IPS-20b (cell line): ENCODE measurements at regions not wholly inside any gene's neighbourhood (a gene's known extent, or its start where the extent isn't known, plus 50 kb on each side); places are given as distances from the start of the nearest gene placed in this dataset.

Experiments
- H3K27ac ChIP-seq: one replicate; pipeline ENCODE4 v1.5.1; 2013; ENCODE audit warnings: low read length
- H3K27me3 ChIP-seq: 2 replicates; pipeline ENCODE4 v1.6.1; 2013; ENCODE audit warnings: mild to moderate bottlenecking, low read length, inconsistent platforms; ENCODE audit not compliant: insufficient read depth
- H3K36me3 ChIP-seq: 2 replicates; pipeline ENCODE4 v1.6.1; 2013; ENCODE audit warnings: low read depth, mild to moderate bottlenecking, inconsistent platforms, low read length, moderate library complexity; ENCODE audit not compliant: insufficient read depth
- H3K4me1 ChIP-seq: 2 replicates; pipeline ENCODE4 v1.6.1; 2013; ENCODE audit warnings: mild to moderate bottlenecking, control low read depth, inconsistent platforms, low read length, moderate library complexity; ENCODE audit not compliant: insufficient read depth
- H3K4me3 ChIP-seq: 2 replicates; pipeline ENCODE4 v1.5.1; 2013; ENCODE audit warnings: mild to moderate bottlenecking, low read length, inconsistent platforms
- H3K9ac ChIP-seq: 2 replicates; pipeline ENCODE4 v1.6.1; 2013; ENCODE audit warnings: low read depth, mild to moderate bottlenecking, inconsistent platforms, low read length, moderate library complexity
- H3K9me3 ChIP-seq: 2 replicates; pipeline ENCODE4 v1.6.1; 2013; ENCODE audit warnings: mild to moderate bottlenecking, low read depth, low read length, inconsistent platforms; ENCODE audit not compliant: insufficient read depth

DNA sequence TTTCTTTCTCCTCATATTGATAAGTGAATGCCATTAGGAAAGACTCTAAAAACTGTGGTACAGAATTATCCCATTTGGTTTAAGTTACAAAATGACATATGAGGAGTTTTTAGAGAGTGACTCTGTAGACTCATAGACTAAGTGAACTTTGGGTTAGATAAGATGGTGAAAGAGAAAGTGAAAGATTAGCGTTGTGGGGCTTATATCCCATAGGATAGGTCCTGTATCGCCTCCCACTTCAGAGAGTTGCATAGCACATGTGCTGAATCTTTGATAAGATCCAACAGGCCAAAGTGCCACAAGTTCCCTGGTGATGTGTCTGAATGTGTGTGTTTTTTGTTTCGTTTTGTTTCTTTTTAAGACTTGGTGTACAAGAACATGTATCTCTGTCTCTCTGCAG lies 666.9 kb downstream of the MECOM start:
- Histone ChIP-seq H3K27ac (no peak overlapping the region), H3K4me1 (peaks cover 9% of the 10 kb centered on the region; the same call in 1 of the 2 replicates), H3K9me3 (no peaks in the 10 kb centered on the region), H3K4me3 (no peak overlapping the region), H3K9ac (no peak overlapping the region), H3K27me3 (no peaks in the 10 kb centered on the region), H3K36me3 (no peaks in the 10 kb centered on the region)

DNA sequence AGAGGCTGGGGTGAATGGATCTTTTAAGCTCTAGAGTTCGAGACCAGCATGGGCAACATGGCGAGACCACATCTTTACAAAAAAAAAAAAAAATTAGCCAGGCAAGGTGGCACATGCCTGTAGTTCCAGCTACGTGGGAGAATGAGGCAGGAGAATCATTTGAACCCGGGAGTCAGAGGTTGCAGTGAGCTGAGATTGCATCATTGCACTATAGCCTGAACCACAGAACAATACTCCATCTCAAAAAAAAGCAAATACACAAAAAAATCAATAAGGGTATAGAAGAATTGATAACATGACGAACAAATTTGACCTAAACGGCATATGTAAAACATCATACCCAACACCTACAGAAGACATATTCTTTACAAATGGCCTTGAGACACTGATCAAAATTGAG lies 668.4 kb downstream of the MECOM start:
- no peaks in the 10 kb centered on the region for H3K36me3 ChIP-seq

DNA sequence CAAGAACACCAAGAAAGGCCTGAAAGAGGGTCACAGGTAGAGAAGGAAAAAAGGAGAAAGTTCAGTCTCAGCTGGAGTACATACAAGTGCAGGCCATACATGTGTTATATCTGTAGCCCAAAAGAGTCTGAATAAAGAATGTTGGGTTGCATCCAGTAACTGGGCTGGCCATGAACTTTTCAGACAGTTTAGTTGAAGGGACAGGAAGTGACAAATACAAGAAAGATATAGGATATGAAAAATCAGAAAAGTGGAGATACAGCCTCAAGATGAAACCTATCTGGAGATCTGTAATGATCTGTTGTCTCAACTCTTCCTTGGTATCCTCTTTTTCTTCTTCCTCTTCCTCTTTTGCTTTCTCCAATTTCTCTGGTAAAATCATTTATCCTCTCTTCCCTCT lies 671.7 kb downstream of the MECOM start:
- Histone ChIP-seq H3K9me3 (no peaks in the 10 kb centered on the region), H3K27ac (no peak overlapping the region), H3K4me3 (no peak overlapping the region), H3K9ac (no peak overlapping the region), H3K27me3 (no peaks in the 10 kb centered on the region), H3K36me3 (no peaks in the 10 kb centered on the region), H3K4me1 (0 out of 2 replicates have a peak, but pooled peaks cover 5% of the 10 kb centered on the region)

More for the DNA sequence above, 668.4 kb downstream of the MECOM start:
- H3K9me3 ChIP-seq, result no peaks in the 10 kb centered on the region
- H3K27me3 ChIP-seq, result no peaks in the 10 kb centered on the region
- H3K27ac ChIP-seq, result no peak overlapping the region
- H3K9ac ChIP-seq, result no peak overlapping the region
- H3K4me3 ChIP-seq, result no peak overlapping the region
- H3K4me1 ChIP-seq, result 0 out of 2 replicates have a peak, but pooled peaks cover 6% of the 10 kb centered on the region

DNA sequence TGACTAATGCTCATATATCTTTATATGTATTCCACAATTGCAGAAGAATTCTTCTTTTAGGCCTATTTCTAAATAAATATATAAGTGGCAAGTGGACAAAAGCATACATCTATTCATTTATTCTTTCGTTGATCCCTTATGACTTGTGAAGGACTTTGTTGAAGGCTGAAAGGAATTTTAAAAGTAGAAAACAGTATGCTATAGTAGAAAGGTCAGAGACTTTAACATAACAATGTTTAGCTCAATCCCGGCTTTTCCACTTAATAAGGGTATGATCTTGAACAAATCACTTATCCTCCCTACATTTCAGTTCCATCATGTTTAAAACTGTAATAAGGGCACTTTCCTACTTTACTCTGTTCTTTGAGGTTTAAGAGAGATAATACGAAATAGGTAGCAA lies 672.9 kb downstream of the MECOM start:
- no peaks in the 10 kb centered on the region for H3K36me3 ChIP-seq
- no peak overlapping the region for H3K27ac ChIP-seq
- no peak overlapping the region for H3K9ac ChIP-seq
- 0 out of 2 replicates have a peak, but pooled peaks cover 5% of the 10 kb centered on the region for H3K4me1 ChIP-seq
- H3K9me3 ChIP-seq, result no peaks in the 10 kb centered on the region
- H3K27me3 ChIP-seq, result no peaks in the 10 kb centered on the region
- H3K4me3 ChIP-seq, result no peak overlapping the region

DNA sequence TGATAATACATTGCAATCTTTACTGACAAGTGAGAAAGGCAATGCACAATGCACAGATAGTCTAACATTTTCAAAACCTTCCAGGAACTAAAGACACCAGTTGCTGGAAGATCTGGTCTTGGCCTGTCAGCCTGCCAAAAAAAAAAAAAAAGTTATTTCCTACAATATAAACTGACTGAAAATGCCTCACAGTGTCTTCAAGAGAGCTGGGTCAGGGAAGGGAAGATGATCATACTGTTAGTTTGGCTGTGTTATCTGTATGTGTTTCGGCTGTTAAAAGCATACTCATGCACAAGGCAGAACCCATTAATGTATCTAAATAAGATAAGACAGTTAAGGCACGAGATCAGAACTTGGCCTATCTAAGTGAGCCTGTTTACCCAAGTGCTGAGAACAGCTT lies 673.4 kb downstream of the MECOM start:
- Histone ChIP-seq H3K9ac (no peak overlapping the region), H3K9me3 (no peaks in the 10 kb centered on the region), H3K4me3 (no peak overlapping the region), H3K4me1 (0 out of 2 replicates have a peak, but pooled peaks cover 5% of the 10 kb centered on the region), H3K36me3 (no peaks in the 10 kb centered on the region), H3K27ac (no peak overlapping the region), H3K27me3 (no peaks in the 10 kb centered on the region)

DNA sequence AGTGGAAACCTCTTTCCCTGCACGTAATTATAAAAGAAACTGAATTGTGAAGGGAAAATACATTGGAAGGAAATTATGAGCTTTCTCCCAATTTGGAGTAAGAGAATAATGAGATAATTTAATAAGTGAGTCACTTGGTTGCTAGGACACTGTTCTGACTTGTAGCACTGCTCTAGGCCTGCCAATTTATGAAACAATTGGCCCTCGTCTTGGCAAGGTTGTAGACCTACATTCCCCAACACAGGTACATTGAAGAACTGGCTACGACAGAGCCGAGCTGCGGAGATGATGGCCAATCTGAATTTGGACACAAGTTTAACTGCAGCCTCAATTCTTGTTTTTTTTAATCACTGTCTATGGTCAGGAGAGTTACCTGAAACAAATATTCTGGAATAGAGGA lies 674.1 kb downstream of the MECOM start:
- 0 out of 2 replicates have a peak, but pooled peaks cover 5% of the 10 kb centered on the region for H3K4me1 ChIP-seq
- no peaks in the 10 kb centered on the region for H3K9me3 ChIP-seq
- H3K27ac ChIP-seq, result no peak overlapping the region
- no peak overlapping the region for H3K9ac ChIP-seq
- no peaks in the 10 kb centered on the region for H3K27me3 ChIP-seq
- H3K36me3 ChIP-seq, result no peaks in the 10 kb centered on the region
- no peak overlapping the region for H3K4me3 ChIP-seq

DNA sequence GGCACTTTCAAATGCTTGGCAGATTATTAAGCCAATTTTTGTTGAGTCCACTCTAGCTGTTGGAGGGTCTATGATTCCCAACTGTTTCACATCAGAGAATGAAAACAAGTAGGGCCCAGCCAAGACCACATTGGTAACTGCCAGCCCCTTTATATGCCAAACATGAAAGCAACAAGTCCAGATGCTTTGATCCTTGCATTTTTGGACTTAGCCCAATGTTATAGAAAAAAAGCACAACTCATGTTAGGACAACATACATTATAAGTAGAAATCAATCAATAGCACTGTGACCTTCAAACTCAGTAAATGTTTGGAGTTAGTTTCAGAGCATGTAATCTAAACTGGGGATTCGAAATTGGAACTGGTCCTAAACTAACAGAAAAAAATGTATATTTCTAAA lies 674.7 kb downstream of the MECOM start:
- H3K27ac ChIP-seq, result no peak overlapping the region
- no peak overlapping the region for H3K4me3 ChIP-seq
- H3K36me3 ChIP-seq, result no peaks in the 10 kb centered on the region
- 0 out of 2 replicates have a peak, but pooled peaks cover 5% of the 10 kb centered on the region for H3K4me1 ChIP-seq
- no peaks in the 10 kb centered on the region for H3K27me3 ChIP-seq
- no peak overlapping the region for H3K9ac ChIP-seq
- no peaks in the 10 kb centered on the region for H3K9me3 ChIP-seq

DNA sequence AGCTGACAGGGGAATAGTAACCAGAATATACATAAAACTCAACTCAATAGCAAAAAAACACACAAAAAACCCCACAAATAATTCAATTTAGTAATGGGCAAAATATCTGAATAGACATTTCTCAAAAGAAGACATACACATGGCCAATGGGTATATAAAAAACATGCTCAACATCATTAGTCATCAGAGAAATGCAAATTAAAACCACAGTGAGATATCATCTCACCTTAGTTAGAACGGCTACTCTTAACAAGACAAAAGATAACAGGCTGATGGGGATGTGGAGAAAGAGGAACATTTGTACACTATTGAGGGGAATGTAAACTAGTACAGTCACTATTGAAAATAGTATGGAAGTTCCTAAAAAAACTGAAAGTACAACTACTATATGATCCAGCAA lies 678.6 kb downstream of the MECOM start:
- Histone ChIP-seq H3K27me3 (no peaks in the 10 kb centered on the region), H3K4me1 (no peaks in the 10 kb centered on the region), H3K36me3 (no peaks in the 10 kb centered on the region), H3K4me3 (no peak overlapping the region), H3K9ac (no peak overlapping the region), H3K9me3 (no peaks in the 10 kb centered on the region), H3K27ac (no peak overlapping the region)

DNA sequence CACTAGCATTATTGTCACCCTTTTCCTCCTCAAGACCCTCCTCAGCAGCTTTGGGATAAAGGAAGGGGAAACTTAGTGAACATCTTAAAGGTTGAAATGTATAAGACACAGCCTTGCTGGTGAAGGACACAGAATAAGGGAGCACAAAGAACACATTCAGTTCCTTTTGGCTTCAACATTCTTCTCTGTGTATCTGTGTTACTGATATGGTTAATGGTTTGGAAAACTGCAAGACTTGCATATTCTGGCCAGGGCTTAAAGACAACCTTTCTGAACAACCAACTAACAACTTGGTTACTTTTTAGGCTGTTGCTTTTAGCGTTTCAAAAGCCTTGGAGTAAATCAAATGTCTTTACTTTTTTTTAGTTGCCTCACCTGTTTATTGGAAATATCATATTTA lies 680.5 kb downstream of the MECOM start:
- no peak overlapping the region for H3K9ac ChIP-seq
- H3K36me3 ChIP-seq, result no peaks in the 10 kb centered on the region
- H3K27ac ChIP-seq, result no peak overlapping the region
- no peaks in the 10 kb centered on the region for H3K4me1 ChIP-seq
- no peaks in the 10 kb centered on the region for H3K27me3 ChIP-seq
- H3K9me3 ChIP-seq, result no peaks in the 10 kb centered on the region
- no peak overlapping the region for H3K4me3 ChIP-seq

DNA sequence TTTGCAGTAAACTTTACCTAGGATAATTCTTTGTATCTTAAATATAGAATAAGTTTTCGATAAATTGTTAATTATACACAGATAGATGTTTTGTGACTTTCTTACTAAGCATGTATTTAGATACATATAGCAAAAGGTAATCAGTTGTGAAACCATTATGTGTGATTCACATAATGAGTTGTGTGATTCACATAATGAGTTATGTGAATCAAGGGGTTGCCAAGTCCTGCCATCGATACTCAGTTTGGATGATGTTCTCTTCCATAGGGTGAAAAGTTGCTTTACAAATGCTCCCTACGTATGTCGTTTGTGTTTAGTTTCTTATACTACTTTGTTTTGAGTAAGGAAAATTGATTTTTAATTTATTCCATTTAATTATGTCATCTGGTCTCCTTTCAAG lies 682.1 kb downstream of the MECOM start:
- Histone ChIP-seq H3K4me3 (no peak overlapping the region), H3K36me3 (no peaks in the 10 kb centered on the region), H3K27me3 (no peaks in the 10 kb centered on the region), H3K4me1 (no peaks in the 10 kb centered on the region), H3K9ac (no peak overlapping the region), H3K27ac (no peak overlapping the region), H3K9me3 (no peaks in the 10 kb centered on the region)

DNA sequence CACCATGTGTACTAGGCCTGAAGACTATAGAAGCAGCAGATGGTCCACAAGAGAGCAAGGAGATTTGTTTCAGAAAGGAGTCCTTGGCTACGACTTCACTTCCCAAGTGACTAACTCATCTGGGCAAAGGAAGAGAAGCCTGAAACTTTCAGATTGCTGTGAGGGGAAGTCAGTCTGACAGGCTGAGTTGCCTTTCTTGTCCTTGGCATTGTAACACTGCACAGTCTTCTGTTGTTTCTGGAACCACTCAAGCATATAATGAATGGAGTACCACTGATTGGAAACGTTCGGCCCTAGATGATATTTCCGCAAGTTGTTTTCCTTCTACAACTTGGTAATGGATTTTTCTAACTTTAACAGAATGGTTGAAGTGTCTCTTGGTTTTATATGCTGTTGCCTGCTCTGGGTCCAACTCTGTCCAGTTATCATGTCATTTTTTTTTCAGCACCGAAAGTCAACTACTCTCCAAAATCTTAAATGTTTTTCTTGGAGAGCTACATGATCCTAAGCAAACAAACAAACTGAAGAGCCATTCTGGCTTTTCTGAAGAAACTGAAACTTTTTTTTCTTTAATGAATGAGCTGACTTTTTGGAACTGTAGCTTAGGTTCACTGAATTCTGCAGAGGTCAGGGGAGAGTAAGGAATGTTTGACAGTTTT lies 685.7 kb downstream of the MECOM start:
- no peaks in the 10 kb centered on the region for H3K36me3 ChIP-seq
- H3K27me3 ChIP-seq, result no peaks in the 10 kb centered on the region
- no peaks in the 10 kb centered on the region for H3K4me1 ChIP-seq
- H3K9ac ChIP-seq, result no peak overlapping the region
- H3K9me3 ChIP-seq, result no peaks in the 10 kb centered on the region
- no peak overlapping the region for H3K4me3 ChIP-seq
- no peak overlapping the region for H3K27ac ChIP-seq

DNA sequence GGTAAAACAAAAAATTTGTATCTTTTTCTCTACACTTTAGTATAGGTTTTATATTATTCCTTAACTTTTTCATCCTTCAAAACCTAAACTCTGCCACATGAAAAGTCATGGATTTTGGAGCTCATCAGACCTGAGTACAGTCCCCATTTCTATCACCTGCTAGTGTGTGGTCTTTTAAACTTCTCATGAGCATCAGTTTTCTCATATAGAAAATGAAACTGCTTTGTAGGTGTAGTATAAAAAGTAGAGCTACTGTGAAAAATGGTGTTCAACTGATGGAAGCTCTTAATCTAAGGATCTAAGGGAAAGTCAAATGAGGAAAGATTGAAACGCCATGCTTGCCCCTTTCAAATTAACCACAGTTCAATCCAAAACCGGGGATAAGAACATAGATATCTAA lies 686.5 kb downstream of the MECOM start:
- H3K9me3 ChIP-seq, result no peaks in the 10 kb centered on the region
- H3K27ac ChIP-seq, result no peak overlapping the region
- no peak overlapping the region for H3K4me3 ChIP-seq
- no peaks in the 10 kb centered on the region for H3K27me3 ChIP-seq
- H3K9ac ChIP-seq, result no peak overlapping the region
- H3K36me3 ChIP-seq, result no peaks in the 10 kb centered on the region
- H3K4me1 ChIP-seq, result no peaks in the 10 kb centered on the region
